ENCODE measurements at regions not wholly inside any gene's neighbourhood (a gene's known extent, or its start where the extent isn't known, plus 50 kb on each side); places are given as distances from the start of the nearest gene placed in this dataset.

- Mint-ChIP-seq H3K27ac (no peak overlapping the region), H3K4me3 (ENCODE audit: low read depth) (no peak overlapping the region), H3K4me1 (ENCODE audit: low read depth) (peaks cover 10% of the 10 kb centered on the region), H3K36me3 (ENCODE audit: insufficient read depth) (no peaks in the 10 kb centered on the region), H3K9me3 (ENCODE audit: low read depth) (no peaks in the 10 kb centered on the region), H3K27me3 (no peaks in the 10 kb centered on the region)
- no peak for TF ChIP-seq CTCF (IDR thresholded peaks at IDR 0.05; ENCODE audit: unreplicated experiment)
- DNase-seq (ENCODE audit: low spot score, unreplicated experiment): no peak
These were observed 69.0 kb upstream of the NEK7 start for GRCh38 chr1:198087831-198088230.

- peaks cover 10% of the 10 kb centered on the region for H3K4me1 Mint-ChIP-seq (ENCODE audit: low read depth)
- H3K27me3 Mint-ChIP-seq: no peaks in the 10 kb centered on the region
- H3K36me3 Mint-ChIP-seq (ENCODE audit: insufficient read depth): no peaks in the 10 kb centered on the region
- no peaks in the 10 kb centered on the region for H3K9me3 Mint-ChIP-seq (ENCODE audit: low read depth)
- peak; percentile 53 for TF ChIP-seq CTCF (IDR thresholded peaks at IDR 0.05; ENCODE audit: unreplicated experiment)
- H3K27ac Mint-ChIP-seq: no peak overlapping the region
- H3K4me3 Mint-ChIP-seq (ENCODE audit: low read depth): no peak overlapping the region
- DNase-seq (ENCODE audit: low spot score, unreplicated experiment): no peak
These were observed 68.3 kb upstream of the NEK7 start for GRCh38 chr1:198088360-198089071.

GRCh38 chr1:198096390-198096789 is 60.4 kb upstream of the NEK7 start:
- Mint-ChIP-seq H3K27ac (no peak overlapping the region), H3K27me3 (no peaks in the 10 kb centered on the region), H3K4me3 (ENCODE audit: low read depth) (no peak overlapping the region), H3K4me1 (ENCODE audit: low read depth) (no peaks in the 10 kb centered on the region), H3K9me3 (ENCODE audit: low read depth) (no peaks in the 10 kb centered on the region), H3K36me3 (ENCODE audit: insufficient read depth) (no peaks in the 10 kb centered on the region)
- no peak for DNase-seq (ENCODE audit: low spot score, unreplicated experiment)
- no peak for TF ChIP-seq CTCF (IDR thresholded peaks at IDR 0.05; ENCODE audit: unreplicated experiment)

DNA sequence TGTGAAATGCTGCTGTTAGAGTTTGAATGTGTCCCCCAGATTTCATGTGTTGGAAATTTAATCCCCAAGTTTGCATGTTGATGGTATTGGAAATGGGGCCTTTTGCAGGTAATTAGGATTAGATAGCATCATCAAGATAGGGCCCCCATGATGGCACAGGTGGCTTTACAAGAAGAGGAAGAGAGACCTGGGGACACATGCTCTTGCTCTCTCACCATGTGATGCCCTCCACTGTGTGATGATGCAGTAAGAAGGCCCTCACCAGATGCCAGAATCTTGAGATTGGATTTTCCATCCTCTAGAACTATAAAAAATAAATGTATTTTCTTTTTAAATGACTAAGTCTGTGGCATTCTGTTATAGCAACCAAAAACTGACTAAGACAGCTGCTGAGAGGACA is 57.0 kb upstream of the NEK7 start:
- H3K9me3 Mint-ChIP-seq (ENCODE audit: low read depth): no peaks in the 10 kb centered on the region

DNA sequence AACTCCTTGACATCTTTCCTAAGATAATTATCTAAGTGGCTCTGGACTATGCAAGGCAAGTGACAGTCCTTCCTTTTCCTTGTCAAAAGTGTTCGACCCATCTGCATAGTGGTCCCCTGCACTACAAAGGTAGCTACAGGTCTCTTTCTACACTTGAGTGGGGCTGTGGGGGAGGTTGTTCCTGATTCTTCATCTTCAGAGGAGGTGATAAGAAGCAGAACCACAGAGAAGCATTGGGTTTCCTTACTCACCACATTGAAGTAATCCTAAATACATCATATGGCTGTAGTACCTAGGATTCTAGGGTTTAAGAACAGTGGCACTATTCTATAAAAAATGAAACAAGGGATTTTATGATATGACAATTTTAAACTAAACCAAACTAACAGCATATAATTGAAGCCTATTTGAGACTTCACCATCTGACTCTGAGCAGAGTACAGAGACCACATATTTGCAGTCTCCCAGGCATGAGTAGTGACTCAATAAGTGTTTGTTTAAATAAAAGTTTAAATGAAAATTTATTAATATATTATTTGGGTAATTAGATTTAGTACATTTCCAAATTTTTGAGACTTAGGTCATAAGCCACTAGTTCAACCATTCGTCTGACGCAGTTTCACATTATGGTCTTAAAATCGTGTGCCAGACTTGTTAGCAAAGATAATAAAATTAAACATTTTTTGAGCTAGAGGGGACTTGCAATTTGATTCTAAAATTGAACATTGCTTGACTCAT is 54.9 kb upstream of the NEK7 start:
- no peak for DNase-seq (ENCODE audit: low spot score, unreplicated experiment)
- Mint-ChIP-seq H3K4me3 (ENCODE audit: low read depth) (no peak overlapping the region), H3K27ac (no peak overlapping the region), H3K4me1 (ENCODE audit: low read depth) (no peaks in the 10 kb centered on the region), H3K36me3 (ENCODE audit: insufficient read depth) (no peaks in the 10 kb centered on the region), H3K9me3 (ENCODE audit: low read depth) (no peaks in the 10 kb centered on the region), H3K27me3 (no peaks in the 10 kb centered on the region)
- TF ChIP-seq CTCF (IDR thresholded peaks at IDR 0.05; ENCODE audit: unreplicated experiment): no peak

More for the DNA sequence above, 57.0 kb upstream of the NEK7 start:
- TF ChIP-seq CTCF (IDR thresholded peaks at IDR 0.05; ENCODE audit: unreplicated experiment): no peak
- Mint-ChIP-seq H3K27me3 (no peaks in the 10 kb centered on the region), H3K36me3 (ENCODE audit: insufficient read depth) (no peaks in the 10 kb centered on the region), H3K4me3 (ENCODE audit: low read depth) (no peak overlapping the region), H3K27ac (no peak overlapping the region), H3K4me1 (ENCODE audit: low read depth) (no peaks in the 10 kb centered on the region)
- DNase-seq (ENCODE audit: low spot score, unreplicated experiment): no peak

Data from progenitor cell of endocrine pancreas (in vitro differentiated cells).